HEK293 (cell line): ENCODE measurements at regions not wholly inside any gene's neighbourhood (a gene's known extent, or its start where the extent isn't known, plus 50 kb on each side); places are given as distances from the start of the nearest gene placed in this dataset.

Experiments
- CTCF ChIP-seq: fragments of 450-650 bp; formaldehyde crosslinking; IDR thresholded peaks from 2 replicates; pipeline ENCODE4 v1.5.1; 2016; ENCODE audit warnings: missing biosample characterization, missing genetic modification characterization
- ZBTB17 ChIP-seq: fragments of 450-650 bp; formaldehyde crosslinking; IDR thresholded peaks from 2 replicates; pipeline ENCODE4 v1.5.1; 2016; ENCODE audit warnings: missing biosample characterization, missing genetic modification characterization
- ZNF121 ChIP-seq: fragments of 450-650 bp; formaldehyde crosslinking; IDR thresholded peaks from 2 replicates; pipeline ENCODE4 v1.5.1; 2016; ENCODE audit warnings: missing biosample characterization, missing genetic modification characterization
- ZNF654 ChIP-seq: fragments of 450-650 bp; formaldehyde crosslinking; IDR thresholded peaks from 2 replicates; pipeline ENCODE4 v1.5.1; 2016; ENCODE audit warnings: low read depth, missing biosample characterization, missing genetic modification characterization

GRCh38 chr4:26020881-26021280 lies 106.9 kb downstream of the SMIM20 start:
- no peak for TF ChIP-seq CTCF (tag by site-specific recombination)
- TF ChIP-seq ZBTB17 = no peak
- TF ChIP-seq ZNF121 (tag by site-specific recombination) = no peak
- TF ChIP-seq ZNF654 (tag by site-specific recombination) = no peak
